HCT116 (cell line): ENCODE measurements at regions not wholly inside any gene's neighbourhood (a gene's known extent, or its start where the extent isn't known, plus 50 kb on each side); places are given as distances from the start of the nearest gene placed in this dataset.

Experiments
- ATAC-seq: fragments of 200-7000 bp; cut with Tn5 transposase; 2 replicates; pipeline ENCODE4 v1.9.1; 2020; ENCODE audit warnings: mild to moderate bottlenecking, moderate library complexity
- BruUV-seq: library from RNA; stranded (reverse); fragments of 400-500 nt; replicated peaks from 2 replicates; lab custom pipeline; 2021; lab: Mats Ljungman, UMichigan
- CTCF ChIA-PET: fragments of 300-600 bp; sonication (Branson Sonifier 250); formaldehyde crosslinking; loops from one replicate; lab custom pipeline; 2021; ENCODE audit warnings: antibody characterized with exemption; lab: Charles Lee
- POLR2A ChIA-PET: fragments of 300-600, 350-600 bp; sonication (Branson Sonifier 250); formaldehyde crosslinking; loops from one replicate; lab custom pipeline; 2021; ENCODE audit warnings: antibody characterized with exemption; lab: Charles Lee
- RAD21 ChIA-PET, 2 experiments: fragments of 300-600 bp; sonication (Branson Sonifier 250); formaldehyde crosslinking; loops; one replicate each; lab custom pipeline; 2023; ENCODE audit warnings: low total read pairs in 2 of 2; ENCODE audit not compliant: uncharacterized antibody in 2 of 2, unreplicated experiment in 2 of 2, low non-redundant PET in 1 of 2; lab: Charles Lee
- DNase-seq: peaks from one replicate; pipeline ENCODE4 v3.0.0-alpha.2; 2010; ENCODE audit warnings: low read depth, low spot score
- H2AFZ ChIP-seq: fragments of 200-600 bp; shearing (Covaris generic), sonication (generic); 2 replicates; pipeline ENCODE4 v1.6.1; 2017; ENCODE audit warnings: low read depth, mixed run types, mixed read lengths, antibody characterized with exemption, low read length; ENCODE audit not compliant: poor library complexity, severe bottlenecking
- H3K27ac ChIP-seq: 2 replicates; pipeline ENCODE4 v1.5.1; 2012; ENCODE audit warnings: low read depth, low read length
- H3K27me3 ChIP-seq: fragments of 200-600 bp; sonication (generic); 2 replicates; pipeline ENCODE4 v1.6.1; 2016; ENCODE audit warnings: mixed run types, low read length, mixed read lengths; ENCODE audit not compliant: insufficient read depth
- H3K36me3 ChIP-seq, 2 experiments: fragments of 200-500 bp in 1 of 2; fragments of 200-600 bp in 1 of 2; sonication (Bioruptor generic) in 1 of 2; sonication (generic) in 1 of 2; 2 replicates each; pipeline versions ENCODE4 v1.5.1 to v1.6.1; 2014 to 2016; ENCODE audit warnings: low read length in 2 of 2, inconsistent platforms in 1 of 2, mixed read lengths in 1 of 2, mixed run types in 1 of 2; ENCODE audit not compliant: insufficient read depth in 2 of 2, control insufficient read depth in 1 of 2
- H3K4me1 ChIP-seq, 2 experiments: fragments of 200-600 bp in 1 of 2; sonication (generic) in 1 of 2; 2 replicates each; pipeline versions ENCODE4 v1.5.1 to v1.6.1; 2012 to 2017; ENCODE audit warnings: low read length in 2 of 2, inconsistent platforms in 1 of 2, mild to moderate bottlenecking in 1 of 2, mixed read lengths in 1 of 2, mixed run types in 1 of 2, moderate library complexity in 1 of 2; ENCODE audit not compliant: insufficient read depth in 2 of 2, control insufficient read depth in 1 of 2
- H3K4me2 ChIP-seq: fragments of 200-600 bp; sonication (generic); 2 replicates; pipeline ENCODE4 v1.6.1; 2017; ENCODE audit warnings: mixed run types, low read length, mixed read lengths
- H3K4me3 ChIP-seq, 2 experiments: fragments of 200-600 bp in 1 of 2; sonication (generic) in 1 of 2; replicated peaks in 1 of 2; 2 replicates each; pipeline ENCODE4 v1.5.1; 2011 to 2016; ENCODE audit warnings: low read length in 2 of 2, control low read depth in 1 of 2, low read depth in 1 of 2, mild to moderate bottlenecking in 1 of 2, mixed read lengths in 1 of 2, mixed run types in 1 of 2
- H3K79me2 ChIP-seq: fragments of 200-600 bp; sonication (generic); 2 replicates; pipeline ENCODE4 v1.6.1; 2017; ENCODE audit warnings: mild to moderate bottlenecking, mixed run types, low read length, moderate library complexity, mixed read lengths; ENCODE audit not compliant: insufficient read depth
- H3K9ac ChIP-seq: fragments of 200-600 bp; sonication (generic); 2 replicates; pipeline ENCODE4 v1.6.1; 2016; ENCODE audit warnings: low read length, mixed read lengths
- H3K9me2 ChIP-seq: fragments of 200-600 bp; sonication (generic), shearing (Covaris generic); 2 replicates; pipeline ENCODE4 v1.6.1; 2017; ENCODE audit warnings: mixed run types, mild to moderate bottlenecking, moderate library complexity; ENCODE audit not compliant: insufficient read depth
- H3K9me3 ChIP-seq, 2 experiments: fragments of 200-500 bp in 1 of 2; fragments of 200-600 bp in 1 of 2; sonication (Bioruptor generic) in 1 of 2; sonication (generic) in 1 of 2; 2 replicates each; pipeline ENCODE4 v1.6.1; 2014 to 2017; ENCODE audit warnings: low read length in 2 of 2, mixed read lengths in 2 of 2, inconsistent platforms in 1 of 2, low read depth in 1 of 2, mild to moderate bottlenecking in 1 of 2, mixed run types in 1 of 2, moderate library complexity in 1 of 2; ENCODE audit not compliant: control insufficient read depth in 1 of 2, insufficient read depth in 1 of 2
- H4K20me1 ChIP-seq: fragments of 200-600 bp; sonication (generic), shearing (Covaris generic); 2 replicates; pipeline ENCODE4 v1.6.1; 2017; ENCODE audit warnings: mixed run types, mild to moderate bottlenecking, moderate library complexity; ENCODE audit not compliant: insufficient read depth
- CEBPB ChIP-seq: IDR thresholded peaks from 2 replicates; pipeline ENCODE4 v1.6.1; 2012; ENCODE audit warnings: low read depth
- EZH2 ChIP-seq: fragments of 200-600 bp; sonication (generic); IDR thresholded peaks from 2 replicates; pipeline ENCODE4 v1.6.1; 2017; ENCODE audit warnings: antibody characterized with exemption, mixed run types
- EZH2phosphoT487 ChIP-seq: fragments of 200-600 bp; IDR thresholded peaks from 2 replicates; pipeline ENCODE4 v1.6.1; 2018; ENCODE audit warnings: antibody characterized with exemption, borderline replicate concordance
- JUND ChIP-seq: IDR thresholded peaks from 2 replicates; pipeline ENCODE4 v1.6.1; 2012
- MAX ChIP-seq: IDR thresholded peaks from 2 replicates; pipeline ENCODE4 v1.6.1; 2012
- POLR2A ChIP-seq: IDR thresholded peaks from 2 replicates; pipeline ENCODE4 v1.7.0; 2011; ENCODE audit warnings: borderline replicate concordance; ENCODE audit not compliant: insufficient read depth, insufficient read length; ENCODE audit errors: extremely low read depth
- POLR2AphosphoS5 ChIP-seq: IDR thresholded peaks from 2 replicates; pipeline ENCODE4 v1.6.1; 2011; ENCODE audit warnings: mild to moderate bottlenecking, low read depth, low read length, moderate library complexity
- SIN3A ChIP-seq: IDR thresholded peaks from 2 replicates; pipeline ENCODE4 v1.6.1; 2012; ENCODE audit warnings: low read depth
- TCF7L2 ChIP-seq: IDR thresholded peaks from 2 replicates; pipeline ENCODE4 v1.7.0; 2011; ENCODE audit warnings: borderline replicate concordance, inconsistent platforms; ENCODE audit not compliant: insufficient read depth, insufficient read length; ENCODE audit errors: extremely low read depth
- YY1 ChIP-seq: IDR thresholded peaks from 2 replicates; pipeline ENCODE4 v1.6.1; 2011; ENCODE audit warnings: low read length, low read depth, moderate library complexity, mild to moderate bottlenecking; ENCODE audit not compliant: insufficient replicate concordance; ENCODE audit errors: extremely low read depth
- ZNF274 ChIP-seq: fragments of 200-500 bp; sonication (Bioruptor generic); IDR thresholded peaks from 2 replicates; pipeline ENCODE4 v1.6.1; 2014; ENCODE audit warnings: mild to moderate bottlenecking, low read depth, low read length, inconsistent platforms
- intact Hi-C: fragments of 100-400 bp; cut with micrococcal nuclease; formaldehyde crosslinking; loops from 2 replicates; pipeline ENCODE4 v1.10.0; 2022
- TF ChIP-seq, protein P1 (sequence below): IDR thresholded peaks from 2 replicates; pipeline ENCODE4 v1.6.1; 2012; ENCODE audit warnings: low read depth
- TF ChIP-seq, protein P2 (sequence below), 3 experiments: fragments of 200-600 bp in 1 of 3; sonication (generic) in 1 of 3; IDR thresholded peaks in 2 of 3; conservative IDR thresholded peaks in 1 of 3; 2 replicates each; pipeline ENCODE4 v1.5.1; 2012 to 2017; ENCODE audit warnings: low read depth in 2 of 3, low read length in 2 of 3, antibody characterized with exemption in 1 of 3, borderline replicate concordance in 1 of 3, control low read depth in 1 of 3, mild to moderate bottlenecking in 1 of 3, mixed read lengths in 1 of 3, mixed run types in 1 of 3, moderate library complexity in 1 of 3; ENCODE audit not compliant: insufficient read depth in 1 of 3

DNA sequence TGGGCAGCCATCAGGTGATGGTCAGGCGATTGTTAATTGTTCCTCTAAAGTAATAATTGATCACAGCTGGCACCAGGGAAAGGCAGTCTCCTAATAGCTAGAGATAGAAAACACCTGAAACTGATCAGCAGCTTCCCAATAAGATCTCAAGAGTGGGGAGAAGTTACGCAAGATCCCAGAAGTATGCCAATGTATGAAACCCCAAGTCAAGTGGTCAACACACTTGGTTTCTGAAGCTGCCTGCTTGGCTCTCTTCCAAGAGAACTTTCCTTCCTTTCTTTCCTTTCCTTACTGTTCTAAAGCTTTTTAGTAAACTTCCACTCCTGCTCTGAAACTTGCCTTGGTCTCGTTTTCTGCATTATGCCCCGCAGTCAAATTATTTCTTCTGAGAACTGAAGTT, 201.6 kb upstream of the SKOR2 start:
- RAD21 ChIA-PET, result no interaction called here
- Histone ChIP-seq H3K4me2 (no peak overlapping the region), H3K9me2 (no peaks in the 10 kb centered on the region), H2AFZ (no peak overlapping the region), H3K9me3 (no peaks in the 10 kb centered on the region), H3K36me3 (no peaks in the 10 kb centered on the region), H3K79me2 (no peaks in the 10 kb centered on the region), H3K4me1 (no peaks in the 10 kb centered on the region), H3K4me3 (no peak overlapping the region), H3K9ac (no peak overlapping the region), H4K20me1 (no peaks in the 10 kb centered on the region), H3K27me3 (peaks cover 37% of the 10 kb centered on the region), H3K27ac (no peak overlapping the region)
- POLR2A ChIA-PET, result no interaction called here
- intact Hi-C loops, result no loop called here
- no TSS peak for BruUV-seq
- DNase-seq (no peak), ATAC-seq (no peak)
- CTCF ChIA-PET, result no interaction called here
- no peak for TF ChIP-seq MAX
- TF ChIP-seq TCF7L2, result no peak
- TF ChIP-seq, protein P1, sequence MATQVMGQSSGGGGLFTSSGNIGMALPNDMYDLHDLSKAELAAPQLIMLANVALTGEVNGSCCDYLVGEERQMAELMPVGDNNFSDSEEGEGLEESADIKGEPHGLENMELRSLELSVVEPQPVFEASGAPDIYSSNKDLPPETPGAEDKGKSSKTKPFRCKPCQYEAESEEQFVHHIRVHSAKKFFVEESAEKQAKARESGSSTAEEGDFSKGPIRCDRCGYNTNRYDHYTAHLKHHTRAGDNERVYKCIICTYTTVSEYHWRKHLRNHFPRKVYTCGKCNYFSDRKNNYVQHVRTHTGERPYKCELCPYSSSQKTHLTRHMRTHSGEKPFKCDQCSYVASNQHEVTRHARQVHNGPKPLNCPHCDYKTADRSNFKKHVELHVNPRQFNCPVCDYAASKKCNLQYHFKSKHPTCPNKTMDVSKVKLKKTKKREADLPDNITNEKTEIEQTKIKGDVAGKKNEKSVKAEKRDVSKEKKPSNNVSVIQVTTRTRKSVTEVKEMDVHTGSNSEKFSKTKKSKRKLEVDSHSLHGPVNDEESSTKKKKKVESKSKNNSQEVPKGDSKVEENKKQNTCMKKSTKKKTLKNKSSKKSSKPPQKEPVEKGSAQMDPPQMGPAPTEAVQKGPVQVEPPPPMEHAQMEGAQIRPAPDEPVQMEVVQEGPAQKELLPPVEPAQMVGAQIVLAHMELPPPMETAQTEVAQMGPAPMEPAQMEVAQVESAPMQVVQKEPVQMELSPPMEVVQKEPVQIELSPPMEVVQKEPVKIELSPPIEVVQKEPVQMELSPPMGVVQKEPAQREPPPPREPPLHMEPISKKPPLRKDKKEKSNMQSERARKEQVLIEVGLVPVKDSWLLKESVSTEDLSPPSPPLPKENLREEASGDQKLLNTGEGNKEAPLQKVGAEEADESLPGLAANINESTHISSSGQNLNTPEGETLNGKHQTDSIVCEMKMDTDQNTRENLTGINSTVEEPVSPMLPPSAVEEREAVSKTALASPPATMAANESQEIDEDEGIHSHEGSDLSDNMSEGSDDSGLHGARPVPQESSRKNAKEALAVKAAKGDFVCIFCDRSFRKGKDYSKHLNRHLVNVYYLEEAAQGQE, result no peak
- TF ChIP-seq ZNF274, result no peak
- no peak for TF ChIP-seq SIN3A
- TF ChIP-seq JUND, result no peak
- TF ChIP-seq CEBPB, result no peak
- TF ChIP-seq, protein P2, sequence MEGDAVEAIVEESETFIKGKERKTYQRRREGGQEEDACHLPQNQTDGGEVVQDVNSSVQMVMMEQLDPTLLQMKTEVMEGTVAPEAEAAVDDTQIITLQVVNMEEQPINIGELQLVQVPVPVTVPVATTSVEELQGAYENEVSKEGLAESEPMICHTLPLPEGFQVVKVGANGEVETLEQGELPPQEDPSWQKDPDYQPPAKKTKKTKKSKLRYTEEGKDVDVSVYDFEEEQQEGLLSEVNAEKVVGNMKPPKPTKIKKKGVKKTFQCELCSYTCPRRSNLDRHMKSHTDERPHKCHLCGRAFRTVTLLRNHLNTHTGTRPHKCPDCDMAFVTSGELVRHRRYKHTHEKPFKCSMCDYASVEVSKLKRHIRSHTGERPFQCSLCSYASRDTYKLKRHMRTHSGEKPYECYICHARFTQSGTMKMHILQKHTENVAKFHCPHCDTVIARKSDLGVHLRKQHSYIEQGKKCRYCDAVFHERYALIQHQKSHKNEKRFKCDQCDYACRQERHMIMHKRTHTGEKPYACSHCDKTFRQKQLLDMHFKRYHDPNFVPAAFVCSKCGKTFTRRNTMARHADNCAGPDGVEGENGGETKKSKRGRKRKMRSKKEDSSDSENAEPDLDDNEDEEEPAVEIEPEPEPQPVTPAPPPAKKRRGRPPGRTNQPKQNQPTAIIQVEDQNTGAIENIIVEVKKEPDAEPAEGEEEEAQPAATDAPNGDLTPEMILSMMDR (IDR thresholded peaks at IDR 0.05 in 2 of 3, conservative IDR thresholded peaks at IDR 0.05 in 1 of 3; ENCODE audit: borderline replicate concordance in 1 of 3, insufficient read depth in 1 of 3, low read depth in 2 of 3, low read length in 2 of 3), result no peak
- no peak for TF ChIP-seq EZH2
- no peak for TF ChIP-seq EZH2phosphoT487
- TF ChIP-seq POLR2AphosphoS5, result no peak
- TF ChIP-seq POLR2A, result no peak
- TF ChIP-seq YY1, result no peak
